ENCODE measurements at regions not wholly inside any gene's neighbourhood (a gene's known extent, or its start where the extent isn't known, plus 50 kb on each side); places are given as distances from the start of the nearest gene placed in this dataset.

DNA sequence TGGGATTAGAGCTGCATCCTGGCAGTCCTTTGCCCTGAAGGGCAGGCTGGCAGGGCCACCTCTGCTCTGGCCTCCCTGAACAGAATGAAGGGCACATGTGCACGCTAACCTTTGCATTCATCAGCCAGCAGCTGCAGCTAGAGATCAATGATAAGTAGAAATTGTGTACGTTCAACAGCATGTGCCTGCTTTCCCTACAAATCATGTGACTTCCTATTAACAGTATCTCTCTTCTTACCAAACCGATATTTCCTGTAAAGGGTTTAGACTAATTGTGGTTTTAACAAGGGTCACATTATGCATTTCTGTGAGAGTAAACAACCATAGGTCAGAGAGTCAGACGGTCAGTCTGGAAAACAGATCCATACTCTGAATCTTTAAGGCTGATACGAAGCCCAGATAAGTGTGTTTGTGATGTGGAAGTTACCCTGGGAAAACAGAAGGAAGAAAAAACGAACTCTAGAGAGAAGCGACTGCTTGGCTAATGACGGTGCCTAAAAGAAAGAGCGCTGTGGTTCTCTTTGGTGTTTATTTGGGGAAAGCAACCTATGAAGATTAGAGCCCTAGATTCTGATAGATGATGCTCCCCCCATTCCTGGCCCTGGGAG, 219.4 kb downstream of the MAF start (continued):
- TF ChIP-seq, protein P1, sequence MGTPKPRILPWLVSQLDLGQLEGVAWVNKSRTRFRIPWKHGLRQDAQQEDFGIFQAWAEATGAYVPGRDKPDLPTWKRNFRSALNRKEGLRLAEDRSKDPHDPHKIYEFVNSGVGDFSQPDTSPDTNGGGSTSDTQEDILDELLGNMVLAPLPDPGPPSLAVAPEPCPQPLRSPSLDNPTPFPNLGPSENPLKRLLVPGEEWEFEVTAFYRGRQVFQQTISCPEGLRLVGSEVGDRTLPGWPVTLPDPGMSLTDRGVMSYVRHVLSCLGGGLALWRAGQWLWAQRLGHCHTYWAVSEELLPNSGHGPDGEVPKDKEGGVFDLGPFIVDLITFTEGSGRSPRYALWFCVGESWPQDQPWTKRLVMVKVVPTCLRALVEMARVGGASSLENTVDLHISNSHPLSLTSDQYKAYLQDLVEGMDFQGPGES (IDR thresholded peaks at IDR 0.05; ENCODE audit: low read depth, low read length), result no peak
- no peak for TF ChIP-seq TAF1 (IDR thresholded peaks at IDR 0.05; ENCODE audit: borderline replicate concordance, low read depth, low read length)
- peak; percentile 52 for TF ChIP-seq CHD2 (IDR thresholded peaks at IDR 0.05; ENCODE audit: low read length, partially characterized antibody)
- TF ChIP-seq TCF12 (IDR thresholded peaks at IDR 0.05), result no peak
- no peak for TF ChIP-seq TEAD4 (IDR thresholded peaks at IDR 0.05; ENCODE audit: borderline replicate concordance, insufficient read depth)
- TF ChIP-seq MXI1 (IDR thresholded peaks at IDR 0.05; ENCODE audit: low read depth, low read length), result peak; percentile 72; the same call in 1 of the 2 replicates
- TF ChIP-seq GATA2 (CRISPR knock-in tag; IDR thresholded peaks at IDR 0.05), result peak; percentile 97
- peak; percentile 84; the same call in 1 of the 2 replicates for TF ChIP-seq RCOR1 (IDR thresholded peaks at IDR 0.05; ENCODE audit: low read length)

DNA sequence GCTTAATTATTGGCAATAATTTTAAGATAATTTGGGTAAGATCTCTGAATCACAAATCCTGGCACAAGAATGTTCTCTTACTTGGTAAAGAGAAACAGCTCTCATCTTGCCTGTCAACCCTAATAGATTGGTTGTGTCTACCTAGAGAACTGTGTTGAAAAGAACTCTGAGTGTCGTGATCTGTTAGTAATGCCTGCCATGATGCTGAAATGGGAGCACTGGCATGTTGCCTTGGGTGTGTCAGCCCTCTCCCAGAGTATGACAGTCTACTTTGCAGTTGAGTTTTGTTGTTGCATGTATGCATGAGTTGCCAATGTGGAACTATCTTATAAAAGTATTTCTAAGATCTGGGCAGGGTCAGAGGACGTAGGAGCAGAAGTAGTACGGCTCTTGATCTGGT, 221.4 kb downstream of the MAF start:
- Histone ChIP-seq H3K4me3 (ENCODE audit: low read depth in 2 of 2, low read length in 1 of 2) (no peak overlapping the region), H3K4me1 (ENCODE audit: control insufficient read depth in 1 of 2, insufficient read depth in 2 of 2, low read depth in 1 of 2, low read length in 1 of 2) (peaks cover 0 to 13% of the 10 kb centered on the region in 2 experiments; a peak in 2 of 4 replicates), H3K9me3 (peaks cover 3% of the 10 kb centered on the region; the same call in 1 of the 2 replicates), H2AFZ (ENCODE audit: low read depth) (no peak overlapping the region), H3K27me3 (ENCODE audit: insufficient read depth) (no peaks in the 10 kb centered on the region), H3F3A (replicated peaks; ENCODE audit: insufficient read depth) (no peaks in the 10 kb centered on the region), H3K79me2 (ENCODE audit: insufficient read depth) (no peaks in the 10 kb centered on the region), H3K36me3 (replicated peaks in 1 of 2; ENCODE audit: control insufficient read depth in 1 of 2, insufficient read depth in 2 of 2, low read length in 1 of 2) (no peaks in the 10 kb centered on the region), H3K27ac (ENCODE audit: low read depth in 2 of 2, low read length in 1 of 2) (no peak overlapping the region), H3K4me2 (no peak overlapping the region), H3K9me2 (no peaks in the 10 kb centered on the region), H3K9ac (no peak overlapping the region), H4K20me1 (ENCODE audit: insufficient read depth) (no peaks in the 10 kb centered on the region)
- 5% methylated on average over 2 of the region's 3 CpGs for WGBS (ENCODE audit: low lambda C conversion rate)
- TF ChIP-seq POLR2AphosphoS5 (IDR thresholded peaks at IDR 0.05; ENCODE audit: low read depth, low read length), result no peak
- TF ChIP-seq, protein P2, sequence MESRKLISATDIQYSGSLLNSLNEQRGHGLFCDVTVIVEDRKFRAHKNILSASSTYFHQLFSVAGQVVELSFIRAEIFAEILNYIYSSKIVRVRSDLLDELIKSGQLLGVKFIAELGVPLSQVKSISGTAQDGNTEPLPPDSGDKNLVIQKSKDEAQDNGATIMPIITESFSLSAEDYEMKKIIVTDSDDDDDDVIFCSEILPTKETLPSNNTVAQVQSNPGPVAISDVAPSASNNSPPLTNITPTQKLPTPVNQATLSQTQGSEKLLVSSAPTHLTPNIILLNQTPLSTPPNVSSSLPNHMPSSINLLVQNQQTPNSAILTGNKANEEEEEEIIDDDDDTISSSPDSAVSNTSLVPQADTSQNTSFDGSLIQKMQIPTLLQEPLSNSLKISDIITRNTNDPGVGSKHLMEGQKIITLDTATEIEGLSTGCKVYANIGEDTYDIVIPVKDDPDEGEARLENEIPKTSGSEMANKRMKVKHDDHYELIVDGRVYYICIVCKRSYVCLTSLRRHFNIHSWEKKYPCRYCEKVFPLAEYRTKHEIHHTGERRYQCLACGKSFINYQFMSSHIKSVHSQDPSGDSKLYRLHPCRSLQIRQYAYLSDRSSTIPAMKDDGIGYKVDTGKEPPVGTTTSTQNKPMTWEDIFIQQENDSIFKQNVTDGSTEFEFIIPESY (IDR thresholded peaks at IDR 0.05; ENCODE audit: borderline replicate concordance, low read depth), result no peak
- TF ChIP-seq RAD21 (IDR thresholded peaks at IDR 0.05; ENCODE audit: low read length), result no peak
- TF ChIP-seq RFX5 (IDR thresholded peaks at IDR 0.05; ENCODE audit: low read length), result no peak
- TF ChIP-seq FOXM1 (IDR thresholded peaks at IDR 0.05; ENCODE audit: low read depth), result no peak
- no peak for TF ChIP-seq NRF1 (IDR thresholded peaks at IDR 0.05; ENCODE audit: low read depth, low read length)
- no peak for TF ChIP-seq SIN3A (IDR thresholded peaks at IDR 0.05; ENCODE audit: borderline replicate concordance, low read depth, low read length)
- no peak for TF ChIP-seq NFIC (IDR thresholded peaks at IDR 0.05; ENCODE audit: borderline replicate concordance)
- TF ChIP-seq CHD2 (IDR thresholded peaks at IDR 0.05; ENCODE audit: low read length, partially characterized antibody), result no peak
- TF ChIP-seq, protein P3, sequence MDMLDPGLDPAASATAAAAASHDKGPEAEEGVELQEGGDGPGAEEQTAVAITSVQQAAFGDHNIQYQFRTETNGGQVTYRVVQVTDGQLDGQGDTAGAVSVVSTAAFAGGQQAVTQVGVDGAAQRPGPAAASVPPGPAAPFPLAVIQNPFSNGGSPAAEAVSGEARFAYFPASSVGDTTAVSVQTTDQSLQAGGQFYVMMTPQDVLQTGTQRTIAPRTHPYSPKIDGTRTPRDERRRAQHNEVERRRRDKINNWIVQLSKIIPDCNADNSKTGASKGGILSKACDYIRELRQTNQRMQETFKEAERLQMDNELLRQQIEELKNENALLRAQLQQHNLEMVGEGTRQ (IDR thresholded peaks at IDR 0.05; ENCODE audit: borderline replicate concordance, low read depth, low read length), result no peak
- no peak for TF ChIP-seq FOXJ3 (CRISPR knock-in tag; IDR thresholded peaks at IDR 0.05)
- TF ChIP-seq TCF12 (IDR thresholded peaks at IDR 0.05), result no peak
- TF ChIP-seq, protein P4, sequence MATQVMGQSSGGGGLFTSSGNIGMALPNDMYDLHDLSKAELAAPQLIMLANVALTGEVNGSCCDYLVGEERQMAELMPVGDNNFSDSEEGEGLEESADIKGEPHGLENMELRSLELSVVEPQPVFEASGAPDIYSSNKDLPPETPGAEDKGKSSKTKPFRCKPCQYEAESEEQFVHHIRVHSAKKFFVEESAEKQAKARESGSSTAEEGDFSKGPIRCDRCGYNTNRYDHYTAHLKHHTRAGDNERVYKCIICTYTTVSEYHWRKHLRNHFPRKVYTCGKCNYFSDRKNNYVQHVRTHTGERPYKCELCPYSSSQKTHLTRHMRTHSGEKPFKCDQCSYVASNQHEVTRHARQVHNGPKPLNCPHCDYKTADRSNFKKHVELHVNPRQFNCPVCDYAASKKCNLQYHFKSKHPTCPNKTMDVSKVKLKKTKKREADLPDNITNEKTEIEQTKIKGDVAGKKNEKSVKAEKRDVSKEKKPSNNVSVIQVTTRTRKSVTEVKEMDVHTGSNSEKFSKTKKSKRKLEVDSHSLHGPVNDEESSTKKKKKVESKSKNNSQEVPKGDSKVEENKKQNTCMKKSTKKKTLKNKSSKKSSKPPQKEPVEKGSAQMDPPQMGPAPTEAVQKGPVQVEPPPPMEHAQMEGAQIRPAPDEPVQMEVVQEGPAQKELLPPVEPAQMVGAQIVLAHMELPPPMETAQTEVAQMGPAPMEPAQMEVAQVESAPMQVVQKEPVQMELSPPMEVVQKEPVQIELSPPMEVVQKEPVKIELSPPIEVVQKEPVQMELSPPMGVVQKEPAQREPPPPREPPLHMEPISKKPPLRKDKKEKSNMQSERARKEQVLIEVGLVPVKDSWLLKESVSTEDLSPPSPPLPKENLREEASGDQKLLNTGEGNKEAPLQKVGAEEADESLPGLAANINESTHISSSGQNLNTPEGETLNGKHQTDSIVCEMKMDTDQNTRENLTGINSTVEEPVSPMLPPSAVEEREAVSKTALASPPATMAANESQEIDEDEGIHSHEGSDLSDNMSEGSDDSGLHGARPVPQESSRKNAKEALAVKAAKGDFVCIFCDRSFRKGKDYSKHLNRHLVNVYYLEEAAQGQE (IDR thresholded peaks at IDR 0.05; ENCODE audit: low read depth, low read length), result no peak
- TF ChIP-seq, protein P1 (IDR thresholded peaks at IDR 0.05; ENCODE audit: low read depth, low read length), result no peak
- no peak for DNase-seq
- POLR2A ChIA-PET, result no interaction called here
- CTCF ChIA-PET, result no interaction called here

Data from SK-N-SH (cell line).